CD4-positive, alpha-beta T cell (primary cell): ENCODE measurements at regions not wholly inside any gene's neighbourhood (a gene's known extent, or its start where the extent isn't known, plus 50 kb on each side); places are given as distances from the start of the nearest gene placed in this dataset.

Source experiments
- ATAC-seq: fragments of 200-7000 bp; cut with Tn5 transposase; one replicate; pipeline ENCODE4 v1.10.0; 2022; ENCODE audit warnings: mild to moderate bottlenecking; ENCODE audit not compliant: poor library complexity
- CTCF ChIA-PET: fragments of 350-600 bp; sonication (Branson Sonifier 250); formaldehyde crosslinking; loops from one replicate; lab custom pipeline; 2021; ENCODE audit warnings: antibody characterized with exemption, inconsistent platforms; lab: Charles Lee
- POLR2A ChIA-PET: fragments of 350-600 bp; sonication (Branson Sonifier 250); formaldehyde crosslinking; loops from one replicate; lab custom pipeline; 2021; ENCODE audit warnings: antibody characterized with exemption, inconsistent platforms; lab: Charles Lee
- DNase-seq, 14 experiments: peaks; one replicate each; pipeline ENCODE4 v3.0.0-alpha.2; 2013 to 2020; ENCODE audit warnings: mixed read lengths in 2 of 14
- H3K27ac ChIP-seq, 2 donors: one replicate each; pipeline versions ENCODE4 v1.5.1 to v1.7.0; 2013; ENCODE audit warnings: low read length in 2 of 2, low read depth in 1 of 2, mild to moderate bottlenecking in 1 of 2
- H3K27me3 ChIP-seq, 2 experiments: 1 replicate in 1 of 2; 2 replicates in 1 of 2; pipeline versions ENCODE4 v1.6.1 to v1.7.0; 2013; ENCODE audit warnings: low read length in 2 of 2, control low read depth in 1 of 2, mild to moderate bottlenecking in 1 of 2, moderate library complexity in 1 of 2; ENCODE audit not compliant: insufficient read depth in 2 of 2, control insufficient read depth in 1 of 2
- H3K36me3 ChIP-seq: one replicate; pipeline ENCODE4 v1.6.1; 2013; ENCODE audit warnings: low read length, control low read depth; ENCODE audit not compliant: insufficient read depth
- H3K4me1 ChIP-seq: one replicate; pipeline ENCODE4 v1.6.1; 2013; ENCODE audit warnings: low read length, control low read depth; ENCODE audit not compliant: insufficient read depth
- H3K4me3 ChIP-seq: one replicate; pipeline ENCODE4 v1.5.1; 2013; ENCODE audit warnings: mild to moderate bottlenecking, low read length, moderate library complexity
- H3K9me3 ChIP-seq, 2 experiments: 1 replicate in 1 of 2; 2 replicates in 1 of 2; pipeline versions ENCODE4 v1.6.1 to v1.7.0; 2013; ENCODE audit warnings: low read length in 2 of 2, mild to moderate bottlenecking in 2 of 2, control low read depth in 1 of 2, moderate library complexity in 1 of 2; ENCODE audit not compliant: control insufficient read depth in 1 of 2, insufficient read depth in 1 of 2
- H3K27ac Mint-ChIP-seq: one replicate; pipeline ENCODE4 v1.8.0; 2020; ENCODE audit warnings: mixed read lengths
- H3K27me3 Mint-ChIP-seq: one replicate; pipeline ENCODE4 v1.8.0; 2021; ENCODE audit warnings: mixed read lengths
- H3K36me3 Mint-ChIP-seq: one replicate; pipeline ENCODE4 v1.8.0; 2021; ENCODE audit warnings: low read depth, mixed read lengths
- H3K4me1 Mint-ChIP-seq: one replicate; pipeline ENCODE4 v1.8.0; 2021; ENCODE audit warnings: low read depth, mixed read lengths
- H3K4me3 Mint-ChIP-seq: one replicate; pipeline ENCODE4 v1.8.0; 2020; ENCODE audit warnings: mild to moderate bottlenecking, mixed read lengths
- H3K9me3 Mint-ChIP-seq: one replicate; pipeline ENCODE4 v1.8.0; 2020; ENCODE audit warnings: mixed read lengths
- CTCF ChIP-seq: fragments of 200-600 bp; IDR thresholded peaks from one replicate; pipeline ENCODE4 v1.8.0; 2022; ENCODE audit warnings: antibody characterized with exemption, mild to moderate bottlenecking
- intact Hi-C, 2 experiments: fragments of 100-400 bp; cut with DNase I in 1 of 2; cut with micrococcal nuclease in 1 of 2; formaldehyde crosslinking; loops; one replicate each; pipeline versions ENCODE4 v1.15.1 to v1.9.0; 2023 to 2025; cut with DNase I, micrococcal nuclease

GRCh38 chr4:159632031-159632430 lies 529.2 kb downstream of the RAPGEF2 start:
- H3K36me3 Mint-ChIP-seq, result no peaks in the 10 kb centered on the region
- peaks cover 0 to 13% of the 10 kb centered on the region in 2 experiments for H3K9me3 ChIP-seq
- H3K4me3 Mint-ChIP-seq, result no peak overlapping the region
- no peak overlapping the region for H3K27ac Mint-ChIP-seq
- no peaks in the 10 kb centered on the region for H3K36me3 ChIP-seq
- H3K27ac ChIP-seq, result no peak overlapping the region
- no peaks in the 10 kb centered on the region for H3K9me3 Mint-ChIP-seq
- no peak for DNase-seq
- no peak for ATAC-seq
- no peaks in the 10 kb centered on the region for H3K4me1 ChIP-seq
- no peaks in the 10 kb centered on the region for H3K4me1 Mint-ChIP-seq
- H3K27me3 Mint-ChIP-seq, result no peaks in the 10 kb centered on the region
- no peak overlapping the region for H3K4me3 ChIP-seq
- ChIA-PET POLR2A (no interaction called here), CTCF (no interaction called here)
- H3K27me3 ChIP-seq, result no peaks in the 10 kb centered on the region
- intact Hi-C loops, result no loop called here
- TF ChIP-seq CTCF, result no peak

- ChIA-PET CTCF (no interaction called here), POLR2A (no interaction called here)
- Histone ChIP-seq H3K4me1 (no peaks in the 10 kb centered on the region), H3K27ac (no peak overlapping the region), H3K27me3 (no peaks in the 10 kb centered on the region), H3K9me3 (peaks cover 0 to 5% of the 10 kb centered on the region in 2 experiments), H3K4me3 (no peak overlapping the region), H3K36me3 (no peaks in the 10 kb centered on the region)
- DNase-seq, result no peak
- TF ChIP-seq CTCF, result no peak
- Mint-ChIP-seq H3K27ac (no peak overlapping the region), H3K9me3 (peaks cover 5% of the 10 kb centered on the region), H3K4me3 (no peak overlapping the region), H3K27me3 (no peaks in the 10 kb centered on the region), H3K36me3 (no peaks in the 10 kb centered on the region), H3K4me1 (no peaks in the 10 kb centered on the region)
- intact Hi-C loops, result no loop called here
- no peak for ATAC-seq
Observed at GRCh38 chr4:159639671-159640323, 536.9 kb downstream of the RAPGEF2 start.

GRCh38 chr4:159649237-159649636 lies 546.4 kb downstream of the RAPGEF2 start:
- no peaks in the 10 kb centered on the region for H3K36me3 ChIP-seq
- TF ChIP-seq CTCF, result no peak
- no peaks in the 10 kb centered on the region for H3K36me3 Mint-ChIP-seq
- H3K4me1 ChIP-seq, result no peaks in the 10 kb centered on the region
- H3K27me3 ChIP-seq, result no peaks in the 10 kb centered on the region
- CTCF ChIA-PET, result no interaction called here
- DNase-seq, result no peak
- POLR2A ChIA-PET, result no interaction called here
- no peak overlapping the region for H3K27ac ChIP-seq
- no peaks in the 10 kb centered on the region for H3K4me1 Mint-ChIP-seq
- H3K27me3 Mint-ChIP-seq, result no peaks in the 10 kb centered on the region
- H3K27ac Mint-ChIP-seq, result no peak overlapping the region
- peaks cover 10% of the 10 kb centered on the region for H3K9me3 Mint-ChIP-seq
- H3K4me3 ChIP-seq, result no peak overlapping the region
- no peak for ATAC-seq
- intact Hi-C loops, result no loop called here
- H3K4me3 Mint-ChIP-seq, result no peak overlapping the region
- peaks cover 5 to 8% of the 10 kb centered on the region in 2 experiments for H3K9me3 ChIP-seq
